MM.1S (cell line): ENCODE measurements at regions not wholly inside any gene's neighbourhood (a gene's known extent, or its start where the extent isn't known, plus 50 kb on each side); places are given as distances from the start of the nearest gene placed in this dataset.

Experiments used
- DNase-seq: peaks from one replicate; pipeline ENCODE4 v3.0.0-alpha.2; 2015
- H2AFZ ChIP-seq: fragments of 300-600 bp; sonication (generic); 2 replicates; pipeline ENCODE4 v1.6.0; 2016; ENCODE audit warnings: antibody characterized with exemption, low read length
- H3F3A ChIP-seq: fragments of 300-600 bp; sonication (generic); 2 replicates; pipeline ENCODE4 v1.6.1; 2016; ENCODE audit warnings: mild to moderate bottlenecking, antibody characterized with exemption, low read length, moderate library complexity, mixed read lengths; ENCODE audit not compliant: insufficient read depth
- H3K27ac ChIP-seq: fragments of 300-600 bp; sonication (generic); 2 replicates; pipeline ENCODE4 v1.5.1; 2016; ENCODE audit warnings: mild to moderate bottlenecking, low read length
- H3K27me3 ChIP-seq: fragments of 300-600 bp; sonication (generic); replicated peaks from 2 replicates; pipeline ENCODE4 v1.6.0; 2016; ENCODE audit warnings: low read length; ENCODE audit not compliant: insufficient read depth
- H3K36me3 ChIP-seq: fragments of 300-600 bp; sonication (generic); replicated peaks from 2 replicates; pipeline ENCODE4 v1.6.1; 2016; ENCODE audit warnings: mild to moderate bottlenecking, low read length, mixed read lengths; ENCODE audit not compliant: insufficient read depth
- H3K4me1 ChIP-seq: fragments of 300-600 bp; sonication (generic); 2 replicates; pipeline ENCODE4 v1.6.1; 2016; ENCODE audit warnings: low read length, mixed read lengths
- H3K4me2 ChIP-seq: fragments of 300-600 bp; sonication (generic); 2 replicates; pipeline ENCODE4 v1.6.0; 2016; ENCODE audit warnings: low read depth, low read length
- H3K4me3 ChIP-seq: fragments of 300-600 bp; sonication (generic); 2 replicates; pipeline ENCODE4 v1.5.1; 2016; ENCODE audit warnings: low read length, mixed read lengths
- H3K79me2 ChIP-seq: fragments of 300-600 bp; sonication (generic); 2 replicates; pipeline ENCODE4 v1.6.1; 2016; ENCODE audit warnings: mixed run types, low read length, mixed read lengths
- H3K9ac ChIP-seq: fragments of 300-600 bp; sonication (generic); 2 replicates; pipeline ENCODE4 v1.6.1; 2016; ENCODE audit warnings: low read length, mixed read lengths
- H3K9me2 ChIP-seq: fragments of 300-600 bp; sonication (generic); replicated peaks from 2 replicates; pipeline ENCODE4 v1.6.1; 2016; ENCODE audit warnings: mild to moderate bottlenecking, low read length, mixed read lengths; ENCODE audit not compliant: insufficient read depth
- H3K9me3 ChIP-seq: fragments of 300-600 bp; sonication (generic); replicated peaks from 2 replicates; pipeline ENCODE4 v1.6.1; 2016; ENCODE audit warnings: mild to moderate bottlenecking, low read length, mixed read lengths; ENCODE audit not compliant: insufficient read depth
- H4K20me1 ChIP-seq: fragments of 300-600 bp; sonication (generic); 2 replicates; pipeline ENCODE4 v1.6.1; 2016; ENCODE audit warnings: mild to moderate bottlenecking, low read length, moderate library complexity, mixed read lengths; ENCODE audit not compliant: insufficient read depth
- CTCF ChIP-seq: fragments of 300-600 bp; sonication (generic); IDR thresholded peaks from 2 replicates; pipeline ENCODE4 v1.5.1; 2016; ENCODE audit warnings: antibody characterized with exemption, low read length, mixed read lengths
- EZH2 ChIP-seq: fragments of 300-600 bp; sonication (generic); optimal IDR thresholded peaks from 2 replicates; pipeline ENCODE3; 2017; ENCODE audit warnings: low read depth, mild to moderate bottlenecking, antibody characterized with exemption, low read length, mixed read lengths
- EZH2phosphoT487 ChIP-seq: fragments of 300-600 bp; sonication (generic); IDR thresholded peaks from 2 replicates; pipeline ENCODE4 v1.6.1; 2018; ENCODE audit warnings: antibody characterized with exemption, low read length

- Histone ChIP-seq H4K20me1 (no peaks in the 10 kb centered on the region), H3K27ac (no peak overlapping the region), H3K9me3 (no peaks in the 10 kb centered on the region), H3K4me2 (no peak overlapping the region), H3K36me3 (no peaks in the 10 kb centered on the region), H3F3A (no peaks in the 10 kb centered on the region), H3K9ac (no peak overlapping the region), H3K4me3 (no peak overlapping the region), H3K9me2 (no peaks in the 10 kb centered on the region), H3K4me1 (no peaks in the 10 kb centered on the region), H3K79me2 (no peaks in the 10 kb centered on the region), H3K27me3 (no peaks in the 10 kb centered on the region), H2AFZ (no peak overlapping the region)
- TF ChIP-seq EZH2phosphoT487 (no peak), CTCF (no peak), EZH2 (no peak)
- no peak for DNase-seq
Observed at GRCh38 chr15:36079021-36079420, 500.4 kb upstream of the CDIN1 start.

GRCh38 chr15:36080759-36081158 is 498.7 kb upstream of the CDIN1 start:
- Histone ChIP-seq H3K79me2 (no peaks in the 10 kb centered on the region), H4K20me1 (no peaks in the 10 kb centered on the region), H2AFZ (no peak overlapping the region), H3K4me2 (no peak overlapping the region), H3K9me3 (no peaks in the 10 kb centered on the region), H3K9me2 (no peaks in the 10 kb centered on the region), H3K27me3 (no peaks in the 10 kb centered on the region), H3K36me3 (no peaks in the 10 kb centered on the region), H3K27ac (no peak overlapping the region), H3K4me3 (no peak overlapping the region), H3K9ac (no peak overlapping the region), H3K4me1 (no peaks in the 10 kb centered on the region), H3F3A (no peaks in the 10 kb centered on the region)
- TF ChIP-seq CTCF (no peak), EZH2phosphoT487 (no peak), EZH2 (no peak)
- DNase-seq, result no peak

GRCh38 chr15:36090286-36090946 is 489.0 kb upstream of the CDIN1 start:
- Histone ChIP-seq H3K9me3 (no peaks in the 10 kb centered on the region), H3K9me2 (no peaks in the 10 kb centered on the region), H3F3A (no peaks in the 10 kb centered on the region), H3K79me2 (no peaks in the 10 kb centered on the region), H4K20me1 (no peaks in the 10 kb centered on the region), H3K4me1 (no peaks in the 10 kb centered on the region), H2AFZ (no peak overlapping the region), H3K4me3 (no peak overlapping the region), H3K36me3 (no peaks in the 10 kb centered on the region), H3K27me3 (no peaks in the 10 kb centered on the region), H3K4me2 (no peak overlapping the region), H3K9ac (no peak overlapping the region), H3K27ac (no peak overlapping the region)
- no peak for DNase-seq
- TF ChIP-seq EZH2 (no peak), CTCF (no peak), EZH2phosphoT487 (no peak)
